ENCODE measurements at regions not wholly inside any gene's neighbourhood (a gene's known extent, or its start where the extent isn't known, plus 50 kb on each side); places are given as distances from the start of the nearest gene placed in this dataset.

DNA sequence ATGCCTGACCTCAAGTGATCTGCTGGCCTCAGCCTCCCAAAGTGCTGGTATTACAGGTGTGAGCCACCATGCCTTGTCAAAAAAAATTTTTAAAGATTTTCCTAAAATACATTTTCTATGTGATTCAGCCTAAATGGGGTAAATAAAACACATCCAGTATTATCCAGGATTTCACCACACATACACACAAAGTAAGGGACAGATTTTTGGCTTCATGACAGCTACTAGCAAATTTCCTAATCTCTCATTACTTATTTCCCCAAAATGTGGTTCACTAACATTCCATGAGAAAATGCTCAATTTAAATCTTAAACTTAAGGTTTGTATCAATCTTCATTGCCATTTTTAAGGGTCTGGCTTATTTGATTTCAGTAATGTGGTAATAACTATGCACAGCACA is 348.5 kb upstream of the INTU start:
- TF ChIP-seq, protein P1, sequence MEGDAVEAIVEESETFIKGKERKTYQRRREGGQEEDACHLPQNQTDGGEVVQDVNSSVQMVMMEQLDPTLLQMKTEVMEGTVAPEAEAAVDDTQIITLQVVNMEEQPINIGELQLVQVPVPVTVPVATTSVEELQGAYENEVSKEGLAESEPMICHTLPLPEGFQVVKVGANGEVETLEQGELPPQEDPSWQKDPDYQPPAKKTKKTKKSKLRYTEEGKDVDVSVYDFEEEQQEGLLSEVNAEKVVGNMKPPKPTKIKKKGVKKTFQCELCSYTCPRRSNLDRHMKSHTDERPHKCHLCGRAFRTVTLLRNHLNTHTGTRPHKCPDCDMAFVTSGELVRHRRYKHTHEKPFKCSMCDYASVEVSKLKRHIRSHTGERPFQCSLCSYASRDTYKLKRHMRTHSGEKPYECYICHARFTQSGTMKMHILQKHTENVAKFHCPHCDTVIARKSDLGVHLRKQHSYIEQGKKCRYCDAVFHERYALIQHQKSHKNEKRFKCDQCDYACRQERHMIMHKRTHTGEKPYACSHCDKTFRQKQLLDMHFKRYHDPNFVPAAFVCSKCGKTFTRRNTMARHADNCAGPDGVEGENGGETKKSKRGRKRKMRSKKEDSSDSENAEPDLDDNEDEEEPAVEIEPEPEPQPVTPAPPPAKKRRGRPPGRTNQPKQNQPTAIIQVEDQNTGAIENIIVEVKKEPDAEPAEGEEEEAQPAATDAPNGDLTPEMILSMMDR (IDR thresholded peaks at IDR 0.05) = no peak
- TF ChIP-seq POLR2A (IDR thresholded peaks at IDR 0.05) (no peak), POLR2AphosphoS5 (IDR thresholded peaks at IDR 0.05; ENCODE audit: insufficient read depth in 1 of 2, low read depth in 1 of 2) (no peak)
